ENCODE measurements at regions not wholly inside any gene's neighbourhood (a gene's known extent, or its start where the extent isn't known, plus 50 kb on each side); places are given as distances from the start of the nearest gene placed in this dataset.

DNA sequence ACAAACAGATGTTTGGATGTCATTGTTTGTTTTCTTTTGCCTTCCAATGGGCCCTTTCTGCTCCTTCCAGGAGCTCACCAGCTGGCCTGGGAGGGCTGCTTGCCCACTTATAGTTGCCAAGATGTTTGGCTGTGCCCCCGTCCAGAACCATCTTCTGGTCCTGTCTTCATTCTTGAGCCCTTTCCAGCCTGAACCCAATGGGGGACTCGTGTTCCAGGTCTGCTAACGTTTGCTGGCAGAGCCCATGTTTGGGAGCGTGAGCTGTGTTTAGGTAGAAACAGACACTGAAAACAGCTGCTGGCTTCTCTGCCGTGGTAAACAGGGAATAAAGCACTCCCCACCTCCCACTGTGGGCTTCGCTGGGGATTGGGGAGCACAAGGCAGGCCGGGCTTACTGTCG lies 83.2 kb upstream of the SYT13 start:
- TF ChIP-seq, protein P1, sequence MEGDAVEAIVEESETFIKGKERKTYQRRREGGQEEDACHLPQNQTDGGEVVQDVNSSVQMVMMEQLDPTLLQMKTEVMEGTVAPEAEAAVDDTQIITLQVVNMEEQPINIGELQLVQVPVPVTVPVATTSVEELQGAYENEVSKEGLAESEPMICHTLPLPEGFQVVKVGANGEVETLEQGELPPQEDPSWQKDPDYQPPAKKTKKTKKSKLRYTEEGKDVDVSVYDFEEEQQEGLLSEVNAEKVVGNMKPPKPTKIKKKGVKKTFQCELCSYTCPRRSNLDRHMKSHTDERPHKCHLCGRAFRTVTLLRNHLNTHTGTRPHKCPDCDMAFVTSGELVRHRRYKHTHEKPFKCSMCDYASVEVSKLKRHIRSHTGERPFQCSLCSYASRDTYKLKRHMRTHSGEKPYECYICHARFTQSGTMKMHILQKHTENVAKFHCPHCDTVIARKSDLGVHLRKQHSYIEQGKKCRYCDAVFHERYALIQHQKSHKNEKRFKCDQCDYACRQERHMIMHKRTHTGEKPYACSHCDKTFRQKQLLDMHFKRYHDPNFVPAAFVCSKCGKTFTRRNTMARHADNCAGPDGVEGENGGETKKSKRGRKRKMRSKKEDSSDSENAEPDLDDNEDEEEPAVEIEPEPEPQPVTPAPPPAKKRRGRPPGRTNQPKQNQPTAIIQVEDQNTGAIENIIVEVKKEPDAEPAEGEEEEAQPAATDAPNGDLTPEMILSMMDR (IDR thresholded peaks at IDR 0.05) = no peak
- no peak for TF ChIP-seq POLR2A (IDR thresholded peaks at IDR 0.05)

Measured in uterus (tissue), 2 donors.